Keratinocyte (primary cell): ENCODE measurements at regions not wholly inside any gene's neighbourhood (a gene's known extent, or its start where the extent isn't known, plus 50 kb on each side); places are given as distances from the start of the nearest gene placed in this dataset.

Experiments used
- DNase-seq: peaks from one replicate; pipeline ENCODE4 v3.0.0-alpha.2; 2011; ENCODE audit warnings: low read depth, missing footprints, low spot score
- FAIRE-seq: peaks from 2 replicates; lab custom pipeline; 2011; peaks lifted over from hg19 to GRCh38; lab: Jason Lieb, UNC
- H2AFZ ChIP-seq: 2 replicates; pipeline ENCODE4 v1.6.0; 2012; ENCODE audit warnings: low read length, control low read depth, inconsistent platforms; ENCODE audit not compliant: control insufficient read depth
- H3K27ac ChIP-seq: 2 replicates; pipeline ENCODE4 v1.5.1; 2011; ENCODE audit warnings: low read length; ENCODE audit not compliant: control insufficient read depth, insufficient read depth
- H3K27me3 ChIP-seq: 3 replicates; pipeline ENCODE4 v1.6.0; 2011; ENCODE audit warnings: low read length; ENCODE audit not compliant: control insufficient read depth, insufficient read depth; ENCODE audit errors: extremely low read depth
- H3K36me3 ChIP-seq, 2 experiments: 2 replicates in 1 of 2; 3 replicates in 1 of 2; pipeline ENCODE4 v1.5.1; 2011; ENCODE audit warnings: low read length in 2 of 2, mild to moderate bottlenecking in 1 of 2; ENCODE audit not compliant: control insufficient read depth in 2 of 2, insufficient read depth in 2 of 2; ENCODE audit errors: extremely low read depth in 1 of 2
- H3K4me1 ChIP-seq: 3 replicates; pipeline ENCODE4 v1.5.1; 2011; ENCODE audit warnings: low read length; ENCODE audit not compliant: control insufficient read depth, insufficient read depth; ENCODE audit errors: extremely low read depth
- H3K4me2 ChIP-seq: 3 replicates; pipeline ENCODE4 v1.6.0; 2011; ENCODE audit warnings: low read depth, low read length; ENCODE audit not compliant: control insufficient read depth, insufficient read depth; ENCODE audit errors: extremely low read depth
- H3K4me3 ChIP-seq, 3 experiments: fragments of 200-600 bp in 1 of 3; sonication (generic) in 1 of 3; 2 replicates in 2 of 3; 3 replicates in 1 of 3; pipeline ENCODE4 v1.5.1; 2011 to 2016; ENCODE audit warnings: low read length in 3 of 3, mild to moderate bottlenecking in 3 of 3, control low read depth in 2 of 3, inconsistent platforms in 1 of 3, low read depth in 1 of 3, mixed read lengths in 1 of 3, mixed run types in 1 of 3, moderate library complexity in 1 of 3; ENCODE audit not compliant: control insufficient read depth in 2 of 3, insufficient read depth in 2 of 3; ENCODE audit errors: extremely low read depth in 1 of 3
- H3K79me2 ChIP-seq: 2 replicates; pipeline ENCODE4 v1.6.0; 2012; ENCODE audit warnings: low read length; ENCODE audit not compliant: control insufficient read depth, insufficient read depth
- H3K9ac ChIP-seq: 3 replicates; pipeline ENCODE4 v1.6.0; 2011; ENCODE audit warnings: low read length; ENCODE audit not compliant: control insufficient read depth, insufficient read depth; ENCODE audit errors: extremely low read depth
- H3K9me1 ChIP-seq: 3 replicates; pipeline ENCODE4 v1.6.0; 2011; ENCODE audit warnings: low read length; ENCODE audit not compliant: control insufficient read depth, insufficient read depth; ENCODE audit errors: extremely low read depth
- H3K9me3 ChIP-seq: 2 replicates; pipeline ENCODE4 v1.5.1; 2012; ENCODE audit warnings: low read depth, low read length; ENCODE audit not compliant: control insufficient read depth
- H4K20me1 ChIP-seq: 3 replicates; pipeline ENCODE4 v1.6.0; 2011; ENCODE audit warnings: low read length; ENCODE audit not compliant: control insufficient read depth, insufficient read depth; ENCODE audit errors: extremely low read depth
- CTCF ChIP-seq, 3 experiments: IDR thresholded peaks in 1 of 3; conservative IDR thresholded peaks in 1 of 3; optimal IDR thresholded peaks in 1 of 3; 2 replicates in 2 of 3; 3 replicates in 1 of 3; pipeline versions ENCODE3 to v1.5.1; 2011; ENCODE audit warnings: low read length in 3 of 3, mild to moderate bottlenecking in 3 of 3, moderate library complexity in 2 of 3, control low read depth in 1 of 3, inconsistent platforms in 1 of 3; ENCODE audit not compliant: insufficient read depth in 2 of 3; ENCODE audit errors: extremely low read depth in 1 of 3
- EZH2 ChIP-seq: IDR thresholded peaks from one replicate; pipeline ENCODE4 v1.6.1; 2012; ENCODE audit warnings: inconsistent platforms, mild to moderate bottlenecking, low read length, moderate library complexity
- dilution Hi-C: fragments of 300-500 bp; cut with MboI; formaldehyde crosslinking; loops from one replicate; pipeline ENCODE4 v1.7.0; 2020; ENCODE audit warnings: low sequenced_read_pairs; ENCODE audit not compliant: extremely low pct_ligation_motif_present

- Histone ChIP-seq H3K79me2 (no peaks in the 10 kb centered on the region), H3K4me2 (no peak overlapping the region), H3K4me3 (no peak overlapping the region), H3K9me3 (peaks cover 9% of the 10 kb centered on the region), H3K27me3 (no peaks in the 10 kb centered on the region), H2AFZ (no peak overlapping the region), H3K9me1 (no peaks in the 10 kb centered on the region), H4K20me1 (no peaks in the 10 kb centered on the region), H3K27ac (no peak overlapping the region), H3K36me3 (no peaks in the 10 kb centered on the region), H3K4me1 (no peaks in the 10 kb centered on the region), H3K9ac (no peak overlapping the region)
- DNase-seq (no peak), FAIRE-seq (no peak)
- no peak for TF ChIP-seq EZH2
- no peak for TF ChIP-seq CTCF (optimal IDR thresholded peaks at IDR 0.05 in 1 of 3, IDR thresholded peaks at IDR 0.05 in 1 of 3, conservative IDR thresholded peaks at IDR 0.05 in 1 of 3; ENCODE audit: extremely low read depth in 1 of 3, insufficient read depth in 2 of 3, low read length in 3 of 3)
- dilution Hi-C loops: no loop called here
These were observed 91.6 kb downstream of the ASB1 start for GRCh38 chr2:238518172-238518820.

- H3K9ac ChIP-seq: no peak overlapping the region
- no peak for FAIRE-seq
These were observed 92.1 kb downstream of the ASB1 start for GRCh38 chr2:238518821-238519186.

More at GRCh38 chr2:238518821-238519186, 92.1 kb downstream of the ASB1 start:
- no peak overlapping the region for H3K4me3 ChIP-seq
- dilution Hi-C loops: no loop called here
- no peak for DNase-seq
- TF ChIP-seq EZH2 (no peak), CTCF (optimal IDR thresholded peaks at IDR 0.05 in 1 of 3, IDR thresholded peaks at IDR 0.05 in 1 of 3, conservative IDR thresholded peaks at IDR 0.05 in 1 of 3; ENCODE audit: extremely low read depth in 1 of 3, insufficient read depth in 2 of 3, low read length in 3 of 3) (no peak)
- no peak overlapping the region for H3K27ac ChIP-seq
- no peaks in the 10 kb centered on the region for H3K79me2 ChIP-seq
- no peaks in the 10 kb centered on the region for H3K4me1 ChIP-seq
- no peaks in the 10 kb centered on the region for H3K36me3 ChIP-seq
- H3K27me3 ChIP-seq: no peaks in the 10 kb centered on the region
- no peak overlapping the region for H3K4me2 ChIP-seq
- H3K9me3 ChIP-seq: peaks cover 9% of the 10 kb centered on the region
- no peaks in the 10 kb centered on the region for H3K9me1 ChIP-seq
- H4K20me1 ChIP-seq: no peaks in the 10 kb centered on the region
- no peak overlapping the region for H2AFZ ChIP-seq
